Nephron (organoid): ENCODE measurements at regions not wholly inside any gene's neighbourhood (a gene's known extent, or its start where the extent isn't known, plus 50 kb on each side); places are given as distances from the start of the nearest gene placed in this dataset.

Experiments used
- H3K27ac Mint-ChIP-seq, 3 experiments: 2 replicates each; pipeline ENCODE4 v1.8.0; 2020; ENCODE audit warnings: mixed read lengths in 3 of 3, mild to moderate bottlenecking in 2 of 3, moderate library complexity in 1 of 3
- H3K27me3 Mint-ChIP-seq: 2 replicates; pipeline ENCODE4 v1.8.0; 2021; ENCODE audit warnings: low read depth, mild to moderate bottlenecking, moderate library complexity, mixed read lengths
- H3K36me3 Mint-ChIP-seq: 2 replicates; pipeline ENCODE4 v1.8.0; 2020; ENCODE audit warnings: low read depth, mixed read lengths
- H3K4me1 Mint-ChIP-seq: 2 replicates; pipeline ENCODE4 v1.8.0; 2020; ENCODE audit warnings: mixed read lengths
- H3K4me3 Mint-ChIP-seq, 3 experiments: 2 replicates each; pipeline ENCODE4 v1.8.0; 2020; ENCODE audit warnings: mild to moderate bottlenecking in 3 of 3, mixed read lengths in 3 of 3, moderate library complexity in 2 of 3
- H3K9me3 Mint-ChIP-seq: 2 replicates; pipeline ENCODE4 v1.8.0; 2020; ENCODE audit warnings: mixed read lengths
- TF ChIP-seq, protein P1 (sequence below), 3 experiments: fragments of 200-600 bp; sonication (generic); IDR thresholded peaks; one replicate each; pipeline ENCODE4 v1.5.0; 2021; ENCODE audit warnings: antibody characterized with exemption in 3 of 3; ENCODE audit not compliant: unreplicated experiment in 3 of 3

GRCh38 chr15:70200511-70201424, 103.1 kb upstream of the TLE3 start:
- H3K36me3 Mint-ChIP-seq: no peaks in the 10 kb centered on the region
- peak overlapping the region; percentile 2 to 34 (median 13) for H3K4me3 Mint-ChIP-seq
- TF ChIP-seq, protein P1, sequence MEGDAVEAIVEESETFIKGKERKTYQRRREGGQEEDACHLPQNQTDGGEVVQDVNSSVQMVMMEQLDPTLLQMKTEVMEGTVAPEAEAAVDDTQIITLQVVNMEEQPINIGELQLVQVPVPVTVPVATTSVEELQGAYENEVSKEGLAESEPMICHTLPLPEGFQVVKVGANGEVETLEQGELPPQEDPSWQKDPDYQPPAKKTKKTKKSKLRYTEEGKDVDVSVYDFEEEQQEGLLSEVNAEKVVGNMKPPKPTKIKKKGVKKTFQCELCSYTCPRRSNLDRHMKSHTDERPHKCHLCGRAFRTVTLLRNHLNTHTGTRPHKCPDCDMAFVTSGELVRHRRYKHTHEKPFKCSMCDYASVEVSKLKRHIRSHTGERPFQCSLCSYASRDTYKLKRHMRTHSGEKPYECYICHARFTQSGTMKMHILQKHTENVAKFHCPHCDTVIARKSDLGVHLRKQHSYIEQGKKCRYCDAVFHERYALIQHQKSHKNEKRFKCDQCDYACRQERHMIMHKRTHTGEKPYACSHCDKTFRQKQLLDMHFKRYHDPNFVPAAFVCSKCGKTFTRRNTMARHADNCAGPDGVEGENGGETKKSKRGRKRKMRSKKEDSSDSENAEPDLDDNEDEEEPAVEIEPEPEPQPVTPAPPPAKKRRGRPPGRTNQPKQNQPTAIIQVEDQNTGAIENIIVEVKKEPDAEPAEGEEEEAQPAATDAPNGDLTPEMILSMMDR (IDR thresholded peaks at IDR 0.05; ENCODE audit: unreplicated experiment in 3 of 3): no peak
- peaks cover 67% of the 10 kb centered on the region for H3K4me1 Mint-ChIP-seq
- H3K27me3 Mint-ChIP-seq: peaks cover 25% of the 10 kb centered on the region
- H3K27ac Mint-ChIP-seq: peak overlapping the region; percentile 3 to 78 (median 37)
- H3K9me3 Mint-ChIP-seq: no peaks in the 10 kb centered on the region

GRCh38 chr15:70199540-70200410, 102.1 kb upstream of the TLE3 start:
- peaks cover 25% of the 10 kb centered on the region for H3K27me3 Mint-ChIP-seq
- H3K9me3 Mint-ChIP-seq: no peaks in the 10 kb centered on the region
- TF ChIP-seq, protein P1 (IDR thresholded peaks at IDR 0.05; ENCODE audit: unreplicated experiment in 3 of 3): no peak
- no peak overlapping the region for H3K4me3 Mint-ChIP-seq
- H3K36me3 Mint-ChIP-seq: no peaks in the 10 kb centered on the region
- H3K27ac Mint-ChIP-seq: no peak overlapping the region
- peaks cover 67% of the 10 kb centered on the region for H3K4me1 Mint-ChIP-seq

DNA sequence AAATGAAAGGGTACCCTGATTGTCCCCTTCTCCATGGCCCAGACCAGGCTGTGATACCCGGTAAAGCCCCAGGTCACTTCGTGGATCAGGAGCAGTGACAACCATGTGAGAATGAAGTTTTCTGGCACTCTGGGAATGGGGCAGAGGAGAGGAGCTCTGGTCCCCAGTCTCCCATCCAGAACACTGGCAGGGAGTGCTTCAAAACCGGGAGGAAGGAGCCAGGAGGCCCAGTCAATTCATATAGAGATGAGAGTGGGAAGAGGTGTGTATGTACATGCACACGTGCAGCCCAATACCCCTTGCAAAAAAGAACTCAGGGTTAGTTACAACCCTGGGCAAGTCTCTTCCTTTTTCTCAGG, 101.4 kb upstream of the TLE3 start:
- Mint-ChIP-seq H3K4me1 (peaks cover 63% of the 10 kb centered on the region), H3K9me3 (no peaks in the 10 kb centered on the region), H3K27ac (peak overlapping the region in 1 of 3 experiments; percentile 39), H3K27me3 (peaks cover 24% of the 10 kb centered on the region), H3K4me3 (no peak overlapping the region), H3K36me3 (no peaks in the 10 kb centered on the region)
- TF ChIP-seq, protein P1 (IDR thresholded peaks at IDR 0.05; ENCODE audit: unreplicated experiment in 3 of 3): no peak

DNA sequence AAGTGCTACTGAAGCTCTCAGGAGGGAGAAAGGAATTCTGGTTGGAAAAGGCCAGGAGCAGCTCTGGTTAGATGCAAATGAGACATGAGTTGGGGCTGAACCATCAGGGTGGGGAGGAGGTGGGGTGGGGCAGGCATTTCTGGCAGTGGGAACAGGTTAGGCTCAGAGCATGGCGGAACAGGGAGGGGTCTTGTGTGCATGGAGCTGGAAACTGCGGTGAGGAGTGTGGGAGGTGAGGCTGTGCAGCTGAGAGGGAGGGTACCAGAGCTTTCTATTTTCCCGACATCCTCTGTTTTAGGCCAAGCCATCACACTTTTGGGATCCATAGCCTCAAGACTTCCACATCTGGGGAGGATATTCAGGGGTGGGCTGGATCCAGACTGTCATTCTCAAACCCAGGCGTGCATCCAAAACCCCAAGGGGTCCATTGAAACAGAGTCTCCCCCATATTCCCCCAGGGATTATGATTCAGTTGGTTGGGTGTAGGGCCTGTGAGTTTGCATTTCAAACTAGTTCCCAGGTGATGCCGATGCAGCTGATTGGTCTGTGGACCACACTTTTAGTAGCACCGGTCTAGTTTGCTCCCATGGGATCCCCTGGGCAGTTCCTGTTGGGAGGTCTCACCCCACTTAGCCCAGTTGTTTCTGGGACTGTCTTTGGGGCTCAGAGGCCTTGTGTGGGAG, 100.9 kb upstream of the TLE3 start:
- H3K36me3 Mint-ChIP-seq: no peaks in the 10 kb centered on the region
- no peaks in the 10 kb centered on the region for H3K9me3 Mint-ChIP-seq
- no peak overlapping the region for H3K4me3 Mint-ChIP-seq
- H3K27me3 Mint-ChIP-seq: peaks cover 24% of the 10 kb centered on the region
- peaks cover 63% of the 10 kb centered on the region for H3K4me1 Mint-ChIP-seq
- H3K27ac Mint-ChIP-seq: peak overlapping the region; percentile 3 to 56 (median 14)
- TF ChIP-seq, protein P1 (IDR thresholded peaks at IDR 0.05; ENCODE audit: unreplicated experiment in 3 of 3): no peak

DNA sequence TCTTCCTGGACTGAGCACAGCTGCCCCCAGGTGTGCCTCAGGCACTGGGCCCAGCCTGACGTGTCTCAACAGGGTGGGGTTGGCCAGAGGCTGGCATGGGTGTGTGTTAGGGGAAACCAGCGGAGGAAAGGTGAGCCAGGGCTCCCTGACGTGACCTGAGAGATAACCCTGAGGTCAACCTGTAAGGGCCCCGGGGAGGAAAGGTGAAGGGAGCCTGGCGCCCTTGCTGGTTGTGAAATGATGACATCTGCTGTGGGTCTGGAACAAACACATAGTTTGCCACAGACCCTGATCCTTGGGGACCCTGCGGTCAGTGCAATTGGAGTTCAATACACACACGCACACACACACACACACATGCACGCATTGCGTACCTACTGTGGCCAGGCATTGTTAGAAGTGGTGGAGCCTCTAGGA, 100.2 kb upstream of the TLE3 start:
- Mint-ChIP-seq H3K36me3 (no peaks in the 10 kb centered on the region), H3K27ac (peak overlapping the region; percentile 3 to 56 (median 14)), H3K4me1 (peaks cover 69% of the 10 kb centered on the region), H3K27me3 (peaks cover 24% of the 10 kb centered on the region), H3K9me3 (no peaks in the 10 kb centered on the region), H3K4me3 (no peak overlapping the region)
- TF ChIP-seq, protein P1 (IDR thresholded peaks at IDR 0.05; ENCODE audit: unreplicated experiment in 3 of 3): no peak
